Right lung (tissue), 2 donors: ENCODE measurements at regions not wholly inside any gene's neighbourhood (a gene's known extent, or its start where the extent isn't known, plus 50 kb on each side); places are given as distances from the start of the nearest gene placed in this dataset.
A peak's percentile ranks its signal among the peaks of the same experiment; 100 is the strongest.

Source experiments
- DNase-seq, 2 donors: peaks; one replicate each; pipeline ENCODE4 v3.0.0-alpha.2; 2013

DNA sequence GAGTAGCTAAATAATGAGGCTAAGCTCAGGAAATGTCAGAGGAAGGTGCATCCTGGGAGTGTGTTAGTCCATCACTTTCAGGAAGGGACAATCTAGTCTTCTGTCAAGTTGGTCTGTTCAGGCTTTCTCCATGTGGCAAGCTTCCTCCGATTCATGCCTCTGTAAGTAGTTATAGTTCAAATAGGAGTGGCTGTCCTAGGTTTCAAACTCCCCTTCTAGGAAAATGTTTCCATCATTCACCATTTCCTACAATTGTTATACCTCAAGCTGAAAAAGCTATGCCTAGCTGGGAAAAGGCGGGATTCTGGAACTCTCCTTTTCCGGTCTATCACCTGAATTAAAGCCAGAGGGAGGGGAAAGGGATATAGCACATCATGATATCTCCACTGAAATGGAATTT is 287.7 kb upstream of the ZSWIM2 start:
- peak; percentile 5 to 12 for DNase-seq

DNA sequence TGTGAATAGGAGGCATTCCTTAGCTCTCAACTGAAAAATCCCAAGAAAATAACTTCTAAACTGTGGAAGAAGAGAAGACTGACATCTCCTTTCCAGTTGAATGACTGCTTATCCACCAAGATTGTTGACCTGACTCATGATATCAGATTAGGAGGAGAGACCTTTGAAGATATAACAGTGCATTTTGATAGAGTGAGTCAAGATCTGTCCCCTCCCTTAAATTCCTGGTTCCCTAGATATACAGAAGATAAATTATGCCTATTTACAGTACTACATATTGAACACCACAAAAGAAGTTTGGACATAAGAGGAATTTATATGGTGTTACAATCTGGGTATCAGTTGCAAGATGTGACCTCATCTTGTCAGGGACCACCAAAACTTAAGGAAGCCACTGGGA is 285.3 kb upstream of the ZSWIM2 start:
- DNase-seq: no peak

DNA sequence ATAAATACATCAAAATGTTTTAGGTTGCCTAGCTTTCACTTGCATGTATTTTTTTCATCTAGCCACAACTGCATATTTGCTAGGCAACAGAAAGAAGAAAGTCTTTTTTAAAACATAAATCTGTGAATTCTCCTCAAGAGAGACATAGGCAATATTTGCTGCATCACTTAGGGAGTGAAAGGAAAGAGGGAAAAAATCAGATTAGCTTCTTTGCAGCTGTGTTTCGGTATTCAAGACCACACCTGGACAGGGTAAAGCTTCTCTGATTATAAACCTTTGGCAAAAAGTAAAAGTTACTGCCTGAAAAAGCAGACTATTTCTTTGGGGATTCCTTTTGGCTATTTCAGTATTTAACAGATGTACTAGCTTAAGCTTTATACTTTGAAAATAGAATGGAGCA is 280.9 kb upstream of the ZSWIM2 start:
- DNase-seq: no peak

DNA sequence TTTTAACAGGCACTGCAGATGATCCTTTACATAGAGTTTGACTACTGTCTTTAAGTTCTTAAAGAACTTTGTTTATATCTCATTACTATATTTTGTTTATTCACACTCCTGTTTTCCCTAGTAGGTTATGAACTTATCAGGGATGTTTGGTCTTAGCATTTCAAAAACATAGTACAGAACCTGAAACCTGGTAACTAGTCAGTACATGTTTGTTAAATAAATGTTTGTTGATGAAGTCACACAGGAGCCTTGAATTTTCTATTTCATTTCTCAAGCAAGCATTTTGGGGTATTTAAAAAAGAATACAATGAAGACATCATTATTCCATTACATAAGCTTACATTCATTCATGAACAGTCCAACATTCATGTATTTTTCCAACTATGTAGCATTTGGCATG is 280.3 kb upstream of the ZSWIM2 start:
- DNase-seq: no peak

DNA sequence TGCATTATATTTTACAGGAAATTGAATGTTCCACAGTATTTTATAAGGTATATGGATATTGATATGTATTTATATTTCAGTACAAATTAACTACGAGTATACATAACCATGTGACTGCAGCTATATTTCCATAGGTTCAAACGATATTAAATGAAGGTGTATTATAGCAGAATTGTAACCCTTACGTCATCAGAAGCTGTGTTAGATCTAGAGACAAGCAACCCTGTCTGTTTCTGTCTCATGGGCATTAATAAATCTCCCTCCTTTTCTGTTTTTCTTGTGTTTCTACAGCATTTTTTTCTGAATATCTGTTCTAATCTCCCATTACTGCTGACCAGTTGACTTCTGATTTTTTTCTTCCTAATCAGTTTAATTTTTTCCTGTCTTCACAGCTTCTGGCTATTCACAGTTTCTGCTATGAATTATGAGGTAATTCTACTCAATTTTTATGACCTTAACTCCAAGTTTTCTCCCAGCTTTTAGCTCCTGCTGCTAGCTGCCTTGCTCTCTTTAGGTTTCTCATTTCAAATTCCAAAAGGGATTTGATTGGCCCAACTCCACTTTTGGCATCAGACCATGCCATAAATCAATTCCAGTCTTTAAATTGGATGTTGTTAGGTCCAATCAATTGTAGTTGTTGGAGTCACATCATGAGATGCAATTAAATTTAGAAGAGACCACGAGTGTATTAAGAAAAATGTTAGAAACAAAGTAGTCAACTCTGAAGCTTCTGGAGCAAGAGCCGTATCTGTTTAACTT is 277.5 kb upstream of the ZSWIM2 start:
- DNase-seq: no peak

DNA sequence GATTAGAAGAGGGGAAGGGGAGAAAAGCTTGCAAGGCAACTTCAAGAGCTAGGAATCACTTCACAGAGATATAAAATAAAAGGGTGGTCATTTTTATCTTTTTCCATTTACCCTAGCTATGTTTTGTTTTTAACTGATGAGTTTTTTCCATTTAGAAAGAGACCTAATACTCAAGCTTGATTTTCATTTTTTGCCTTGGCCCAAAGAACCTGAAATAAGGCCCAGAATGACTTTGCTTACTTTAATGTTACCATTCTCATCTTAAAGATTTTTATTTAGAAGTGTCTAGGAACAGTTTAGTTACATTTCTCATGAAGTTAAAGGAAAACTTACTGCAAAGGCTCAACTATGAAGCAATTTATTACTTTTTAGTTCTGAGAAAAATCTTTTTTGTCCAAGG is 276.3 kb upstream of the ZSWIM2 start:
- DNase-seq: no peak

DNA sequence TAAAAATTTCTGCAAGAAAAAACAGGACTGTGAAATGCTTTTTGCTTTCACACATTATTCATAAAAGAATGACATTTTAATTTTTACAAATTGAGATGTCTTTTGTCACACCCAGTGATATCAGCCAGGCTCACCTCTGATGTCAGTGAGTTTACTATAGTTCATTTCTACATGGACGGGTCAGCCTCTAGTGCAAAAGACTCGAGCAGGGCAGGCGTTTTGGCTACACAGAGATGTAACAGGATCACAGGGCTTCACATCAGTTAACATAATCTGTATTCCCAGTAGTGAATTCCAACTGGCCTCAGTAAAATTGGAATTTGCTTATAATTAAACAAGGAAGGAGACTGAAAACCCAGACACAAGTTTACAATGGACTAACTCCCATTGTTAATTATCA is 275.6 kb upstream of the ZSWIM2 start:
- no peak for DNase-seq

DNA sequence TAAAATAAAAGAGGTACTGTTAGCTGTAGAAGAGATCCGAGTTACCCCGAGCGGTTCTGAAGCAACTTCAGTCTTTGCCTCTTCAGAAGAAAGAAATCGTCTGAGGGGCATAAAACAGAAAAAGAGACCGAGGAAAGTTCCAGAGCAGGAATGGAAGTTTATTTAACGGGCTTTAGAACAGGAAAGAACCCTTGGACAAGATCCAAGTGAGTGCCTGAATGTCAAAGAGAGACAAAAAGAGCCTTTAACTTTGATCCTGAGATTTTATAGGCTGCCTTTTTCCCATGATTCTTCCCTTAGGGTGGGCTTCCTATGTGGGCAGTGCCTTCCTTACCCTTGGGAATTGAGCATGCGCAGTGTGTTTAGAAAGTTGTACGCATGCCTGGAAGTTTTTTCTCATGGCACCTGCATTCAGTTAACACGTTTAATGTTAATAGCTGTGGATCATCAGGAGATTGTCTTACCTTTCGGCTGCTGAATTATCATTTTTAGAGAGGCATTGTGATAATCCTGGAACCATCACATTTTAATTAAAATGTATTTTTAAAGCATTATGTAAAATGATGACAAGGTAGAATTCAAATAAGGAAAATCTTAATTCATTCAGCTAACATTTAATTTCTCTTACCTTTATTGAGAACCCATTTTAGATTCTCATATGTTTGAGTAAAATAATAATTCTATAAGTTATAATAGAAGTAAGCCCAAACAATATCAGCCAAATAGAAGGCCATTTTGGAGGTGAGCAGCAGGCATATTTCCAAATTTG is 269.5 kb upstream of the ZSWIM2 start:
- DNase-seq: no peak

DNA sequence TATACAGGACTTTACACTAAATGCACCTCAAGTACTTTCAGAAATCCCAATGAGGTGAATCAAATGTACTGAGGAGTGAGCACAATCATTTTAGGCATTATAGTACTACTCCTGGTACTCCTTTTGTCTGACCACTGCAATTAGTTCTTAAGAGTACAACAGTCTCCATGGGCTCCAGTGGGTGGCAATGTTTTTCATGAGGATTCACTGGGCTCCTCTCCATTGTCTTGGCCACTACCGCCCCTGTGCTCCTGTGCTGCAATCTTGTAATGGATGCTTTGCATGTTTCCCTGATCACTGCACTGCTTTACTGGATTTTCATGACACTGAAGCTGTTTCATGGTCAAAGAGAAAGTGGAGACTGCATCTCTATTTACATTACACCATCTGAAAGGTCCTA is 268.5 kb upstream of the ZSWIM2 start:
- no peak for DNase-seq

DNA sequence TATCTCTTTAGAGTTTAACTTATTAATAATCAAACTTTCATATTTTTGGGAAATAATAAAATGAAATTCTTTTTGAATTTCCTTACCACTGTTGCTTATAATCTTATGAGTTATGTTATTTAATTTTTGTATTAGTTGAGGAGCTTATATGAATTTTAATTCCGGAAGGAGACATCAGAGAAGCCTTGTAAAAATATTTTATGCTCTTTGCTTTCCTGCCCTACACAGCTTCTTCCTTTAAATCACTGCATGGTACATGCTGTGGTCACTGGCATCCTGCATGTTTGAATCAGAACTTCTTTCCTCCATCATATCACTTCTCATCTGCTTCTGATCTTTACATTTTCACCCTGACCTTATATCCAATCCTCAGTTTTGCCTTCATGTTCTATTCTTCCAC is 266.7 kb upstream of the ZSWIM2 start:
- no peak for DNase-seq

DNA sequence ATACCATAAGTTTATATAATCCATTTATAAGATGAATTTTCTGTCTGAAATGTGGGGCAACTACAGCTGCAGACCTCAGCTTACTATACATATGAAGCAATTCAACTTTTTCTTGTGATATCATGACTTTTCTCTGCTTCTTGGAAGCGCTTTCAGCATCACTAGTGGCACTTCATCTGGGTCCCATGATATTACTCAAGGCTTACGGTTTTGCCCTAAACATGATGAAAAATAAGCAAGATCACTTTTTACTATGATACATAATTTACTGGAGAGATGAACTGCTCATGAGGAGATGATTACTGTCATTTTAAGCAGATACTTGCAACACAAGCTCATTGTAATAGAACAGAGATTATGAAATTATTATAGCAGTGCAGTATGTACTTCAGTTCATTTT is 258.0 kb upstream of the ZSWIM2 start:
- peak; percentile 50 to 66 for DNase-seq

DNA sequence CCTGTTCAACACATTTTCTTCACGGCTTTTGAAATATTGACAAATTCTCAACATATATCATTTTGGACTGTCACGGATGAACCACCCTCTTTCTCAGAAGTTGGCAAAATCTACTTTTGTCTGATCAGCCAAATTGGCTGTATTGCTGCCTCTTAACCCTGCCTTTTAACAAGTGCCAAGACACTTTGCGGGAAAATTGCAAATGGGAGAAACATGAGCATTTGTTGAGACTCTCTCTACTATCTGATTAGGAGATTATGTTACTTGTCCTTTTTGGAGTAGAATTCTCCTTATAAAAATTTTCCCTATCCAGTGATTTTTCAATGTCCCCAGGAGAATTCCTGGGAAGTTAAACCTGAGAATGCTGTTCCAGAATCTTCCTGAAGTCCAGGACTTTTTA is 256.2 kb upstream of the ZSWIM2 start:
- DNase-seq: no peak

DNA sequence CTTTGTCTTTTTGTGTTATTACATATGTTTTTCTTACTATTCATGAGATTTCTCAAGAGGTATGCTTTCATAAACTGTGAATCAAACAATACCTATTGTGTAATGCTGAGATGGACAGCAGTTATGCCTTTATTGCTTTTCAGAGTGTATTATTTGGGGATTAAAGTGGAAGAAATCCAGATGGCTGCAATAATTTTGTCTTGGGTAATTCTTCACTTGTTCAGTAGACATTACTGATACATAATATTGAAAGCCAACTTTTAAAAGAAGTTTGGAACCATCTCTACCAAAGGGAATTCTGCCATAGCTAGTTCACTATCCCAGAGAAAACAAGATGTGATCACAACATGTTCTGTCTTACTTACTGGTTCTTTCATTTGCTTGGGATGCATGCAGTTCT is 253.4 kb upstream of the ZSWIM2 start:
- DNase-seq: no peak

DNA sequence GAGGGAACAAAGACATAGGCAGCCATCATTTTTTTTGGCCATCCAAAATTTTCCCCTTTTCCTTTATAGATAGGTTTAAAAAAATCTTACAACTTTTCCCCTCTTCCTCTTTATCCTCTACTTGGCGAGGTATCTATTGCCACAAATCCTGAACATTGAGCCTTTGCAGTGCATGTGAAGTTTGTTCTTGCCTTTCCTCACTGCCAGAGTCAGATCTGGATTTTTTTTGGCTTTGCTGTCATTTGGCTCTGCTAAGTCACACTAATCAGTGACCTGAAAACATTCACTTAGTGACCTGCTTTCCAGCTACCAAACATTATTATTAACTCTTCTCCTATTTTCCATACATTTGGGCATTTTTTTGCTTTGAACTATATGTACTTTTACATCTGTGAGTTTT is 249.2 kb upstream of the ZSWIM2 start:
- DNase-seq: no peak

DNA sequence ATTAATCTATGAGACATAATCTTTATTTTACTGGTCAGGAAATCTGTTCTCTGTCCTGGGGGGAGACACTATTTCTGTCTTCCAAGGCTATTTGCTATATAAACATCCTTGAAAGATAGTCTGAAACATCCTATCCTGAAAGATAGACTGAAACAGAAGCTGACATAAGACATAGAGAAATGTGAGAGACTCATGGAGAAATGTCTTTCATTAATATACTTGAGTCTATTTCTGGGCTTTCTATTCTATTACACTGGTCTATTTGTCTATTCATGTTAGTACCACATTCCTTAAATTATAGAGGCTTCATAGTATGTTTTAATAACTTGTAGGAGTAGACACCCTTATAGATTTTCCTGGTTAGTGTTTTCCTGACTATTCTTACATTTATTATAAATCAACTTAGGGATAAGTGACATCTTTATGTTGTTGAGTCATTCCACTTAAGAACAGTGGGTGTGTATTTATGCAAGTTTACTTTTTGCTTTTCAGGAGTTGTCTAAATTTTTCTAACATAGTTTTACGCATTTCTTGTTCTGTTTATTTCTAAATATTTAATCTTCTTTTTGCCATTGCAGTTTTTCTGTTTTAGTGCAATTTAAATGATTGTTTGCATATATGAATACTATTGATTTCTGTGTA is 244.9 kb upstream of the ZSWIM2 start:
- no peak for DNase-seq

DNA sequence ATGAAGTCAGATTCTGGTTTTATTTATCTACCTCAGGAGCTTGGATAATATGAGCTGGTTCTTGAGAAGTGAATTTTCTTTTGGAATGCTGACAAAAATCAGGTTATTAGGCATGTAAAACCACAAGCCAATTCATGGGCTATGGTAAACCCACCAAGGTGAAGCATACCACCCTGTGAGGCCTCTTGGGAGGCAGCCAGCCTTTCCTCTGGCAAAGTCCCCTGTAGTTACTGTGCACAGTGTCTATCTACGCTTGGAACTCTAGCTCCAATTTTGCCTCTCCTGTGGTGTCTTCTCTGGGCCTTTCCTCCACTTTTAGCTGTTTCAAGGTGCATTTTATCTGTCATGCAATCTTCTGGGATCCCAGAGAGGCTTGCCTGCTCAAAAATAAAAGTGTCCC is 242.7 kb upstream of the ZSWIM2 start:
- DNase-seq: no peak

DNA sequence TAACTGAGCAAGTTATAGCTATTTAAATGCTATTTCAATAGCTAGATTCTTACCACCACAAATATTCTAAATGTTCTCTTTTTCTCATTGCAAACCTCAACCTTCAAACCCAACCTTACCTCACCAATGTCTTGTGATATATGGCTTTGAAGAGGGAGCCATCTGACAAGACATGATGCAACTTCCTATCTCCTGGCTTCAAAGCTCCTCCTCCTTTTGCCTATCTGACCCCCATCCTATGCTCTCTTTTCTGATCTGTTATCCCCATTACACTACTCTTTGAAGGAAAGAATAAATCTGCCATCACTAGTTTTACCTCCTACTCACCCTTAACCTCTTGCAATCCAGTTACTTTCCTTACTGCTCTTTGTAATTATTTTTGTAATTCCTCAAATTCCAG is 235.6 kb upstream of the ZSWIM2 start:
- no peak for DNase-seq

DNA sequence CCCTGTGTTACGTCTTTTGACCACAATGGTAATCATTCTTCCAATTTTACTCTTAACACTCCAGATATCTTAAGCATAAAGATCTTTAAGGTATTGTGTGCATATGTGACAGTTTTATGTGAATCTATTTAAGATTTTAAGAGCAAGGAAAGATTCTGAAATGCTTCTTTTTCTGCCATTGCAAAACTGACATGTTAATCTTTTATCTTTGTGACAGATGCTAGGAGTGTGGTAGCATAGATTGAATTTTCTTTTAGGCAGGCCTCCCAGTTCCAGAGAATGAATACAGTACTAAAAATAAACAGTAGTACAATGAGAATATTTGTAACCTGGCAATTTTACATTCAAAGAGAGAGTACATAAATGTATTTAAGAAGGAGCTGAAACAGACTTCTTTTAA is 232.5 kb upstream of the ZSWIM2 start:
- no peak for DNase-seq

DNA sequence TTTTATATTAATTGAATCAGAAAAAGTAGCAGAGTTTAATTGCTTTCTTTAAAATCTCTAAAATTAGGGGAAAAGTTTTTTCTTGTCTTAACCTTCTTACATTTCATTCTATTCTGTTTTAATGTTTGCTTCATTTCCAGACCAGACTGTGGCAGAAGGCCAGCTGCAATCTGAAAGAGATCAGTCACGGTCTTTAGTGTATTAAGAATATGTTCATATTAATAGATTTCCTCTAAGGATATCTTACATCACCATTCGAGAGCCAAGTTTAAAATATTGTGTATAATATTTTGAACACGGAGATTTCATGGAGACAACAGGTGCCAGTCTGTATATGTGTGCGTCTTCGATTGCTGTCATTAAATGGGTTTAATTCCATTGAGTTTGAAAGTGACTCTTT is 230.9 kb upstream of the ZSWIM2 start:
- peak; percentile 10 to 21 for DNase-seq

DNA sequence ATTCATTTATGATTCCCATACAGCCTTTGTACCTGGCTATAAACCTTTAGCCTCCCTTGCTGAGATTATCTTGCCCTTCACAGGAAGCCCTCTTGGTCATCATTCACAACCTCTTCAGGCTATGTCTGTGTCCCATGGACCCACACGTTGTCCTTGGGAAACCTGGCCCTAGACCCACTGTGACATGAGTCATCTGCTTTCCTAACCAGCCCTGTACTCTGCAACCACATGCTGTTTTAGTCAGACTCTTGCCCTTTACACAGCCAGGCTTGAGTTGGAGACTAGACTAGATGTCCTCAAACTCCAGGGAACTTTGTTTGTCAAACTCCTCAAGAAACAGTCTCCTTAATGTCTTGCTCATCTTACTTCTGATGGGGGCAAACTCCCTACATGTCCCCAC is 229.3 kb upstream of the ZSWIM2 start:
- DNase-seq: no peak

DNA sequence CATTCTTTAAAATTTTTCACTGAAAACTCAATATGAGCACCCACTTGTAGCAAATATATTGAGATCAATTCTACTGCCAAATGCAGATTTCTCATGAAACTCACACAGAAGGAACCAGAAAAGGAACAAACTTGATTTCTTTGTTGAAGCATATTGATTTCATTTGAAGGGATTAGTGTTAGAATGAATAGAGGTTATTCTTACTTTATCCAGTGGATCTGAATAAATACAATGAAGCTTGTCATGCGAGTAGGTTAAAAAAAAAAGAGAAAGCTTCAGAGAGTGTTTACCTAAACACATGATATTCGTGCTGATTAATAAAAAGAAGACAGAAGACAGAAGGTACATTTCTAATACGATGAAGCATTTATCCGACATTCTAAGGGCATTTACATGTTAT is 226.7 kb upstream of the ZSWIM2 start:
- DNase-seq: no peak

DNA sequence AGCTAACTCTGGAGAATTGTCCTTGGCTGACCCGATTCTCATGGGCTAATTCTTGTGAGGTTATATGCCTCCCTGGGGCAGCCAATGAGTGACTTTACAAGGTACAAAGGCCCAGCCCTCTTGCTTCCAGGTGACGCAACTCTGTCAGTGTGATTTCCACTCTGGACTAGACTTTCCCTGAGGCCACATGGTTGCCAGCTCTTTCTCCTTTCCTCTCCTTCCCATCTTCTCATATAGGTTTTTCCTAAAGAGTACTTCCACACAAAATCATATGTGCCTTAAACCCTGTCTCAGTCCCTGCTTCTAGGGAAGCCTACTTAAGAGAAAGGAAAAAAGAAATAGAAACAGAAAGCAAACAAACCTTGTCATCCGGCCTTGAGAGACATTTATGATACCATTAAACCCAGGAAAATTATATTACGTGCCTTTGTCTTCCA is 226.2 kb upstream of the ZSWIM2 start:
- no peak for DNase-seq

DNA sequence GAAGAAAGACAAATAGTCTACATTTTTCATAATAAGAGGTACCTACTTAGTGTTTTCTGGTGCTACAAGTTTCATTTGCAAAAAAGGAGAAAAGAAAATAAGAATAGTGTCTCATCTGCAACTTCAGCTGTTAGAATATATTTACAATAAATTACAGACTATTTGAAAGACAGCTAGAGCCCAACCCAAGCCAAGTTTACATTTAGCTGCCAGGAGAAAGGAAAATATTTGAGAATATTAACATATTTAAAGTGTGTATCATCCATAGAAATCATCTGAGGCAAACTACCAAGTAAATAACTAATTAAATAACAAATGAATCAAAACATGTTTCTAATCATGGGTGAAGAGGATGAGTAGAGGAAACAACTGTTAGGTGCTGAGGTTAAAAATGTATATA is 209.2 kb upstream of the ZSWIM2 start:
- no peak for DNase-seq
